ENCODE measurements at regions not wholly inside any gene's neighbourhood (a gene's known extent, or its start where the extent isn't known, plus 50 kb on each side); places are given as distances from the start of the nearest gene placed in this dataset.

DNA sequence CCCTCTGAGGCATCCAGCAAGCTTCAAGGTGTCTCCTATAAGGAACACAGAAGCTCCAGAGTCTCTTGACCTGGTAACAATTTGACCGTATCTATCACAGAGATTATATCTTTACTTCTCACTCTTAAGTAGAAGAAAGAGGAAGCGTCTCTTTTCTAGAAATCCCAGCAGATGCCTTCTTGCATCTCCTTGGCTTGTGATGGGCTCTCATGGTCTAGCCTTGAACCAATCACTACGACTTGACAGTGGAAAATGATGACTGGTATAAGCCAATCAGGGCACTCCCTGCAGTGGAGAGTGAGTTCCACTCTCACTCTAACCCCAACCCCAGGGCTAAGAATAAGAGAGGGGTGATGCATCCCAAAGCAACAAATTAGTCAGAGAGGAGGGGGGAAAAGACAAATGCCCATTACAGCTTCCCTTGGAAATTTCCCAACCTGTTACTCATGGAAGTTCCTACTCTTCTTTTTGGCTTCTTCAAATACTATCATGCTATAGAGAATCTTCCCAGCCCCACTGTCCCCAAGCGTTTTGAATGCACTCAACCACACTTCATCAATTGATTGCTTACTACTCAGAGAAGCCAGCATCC lies 293.5 kb downstream of the MN1 start:
- TF ChIP-seq CTCF (conservative IDR thresholded peaks at IDR 0.05) = no peak
- H3K36me3 Mint-ChIP-seq (ENCODE audit: low read depth) = no peaks in the 10 kb centered on the region
- peaks cover 14% of the 10 kb centered on the region for H3K27me3 Mint-ChIP-seq (ENCODE audit: low read depth)
- H3K4me1 Mint-ChIP-seq = no peaks in the 10 kb centered on the region
- no peak overlapping the region for H3K4me3 Mint-ChIP-seq
- H3K9me3 Mint-ChIP-seq = peaks cover 2% of the 10 kb centered on the region
- DNase-seq (ENCODE audit: low read depth, low spot score) = no peak
- H3K27ac Mint-ChIP-seq (ENCODE audit: unreplicated experiment) = no peak overlapping the region

GRCh38 chr22:27509132-27509920 lies 292.2 kb downstream of the MN1 start:
- Mint-ChIP-seq H3K27ac (ENCODE audit: unreplicated experiment) (no peak overlapping the region), H3K4me3 (no peak overlapping the region), H3K9me3 (no peaks in the 10 kb centered on the region), H3K4me1 (no peaks in the 10 kb centered on the region), H3K27me3 (ENCODE audit: low read depth) (peaks cover 14% of the 10 kb centered on the region), H3K36me3 (ENCODE audit: low read depth) (no peaks in the 10 kb centered on the region)
- no peak for TF ChIP-seq CTCF (conservative IDR thresholded peaks at IDR 0.05)
- DNase-seq (ENCODE audit: low read depth, low spot score) = no peak

DNA sequence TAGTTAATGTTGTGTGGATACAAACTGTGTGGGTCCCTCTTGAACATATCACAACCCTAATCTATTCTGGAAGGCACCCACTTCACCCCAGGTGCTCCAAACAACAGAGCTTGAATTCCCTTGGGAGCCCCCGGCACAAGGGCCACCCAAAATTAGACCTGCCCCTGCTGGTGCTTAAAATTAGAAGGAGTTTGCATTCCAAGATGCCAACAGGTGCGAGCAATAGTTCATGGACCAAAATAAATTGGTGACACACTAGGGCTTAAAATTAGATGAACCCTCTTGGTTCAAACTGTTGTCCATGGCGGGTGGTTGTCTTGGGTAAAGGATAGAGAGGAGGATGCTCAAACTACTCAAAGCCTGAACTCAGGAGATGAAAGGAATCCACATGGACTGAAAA lies 291.5 kb downstream of the MN1 start:
- DNase-seq (ENCODE audit: low read depth, low spot score) = no peak
- H3K36me3 Mint-ChIP-seq (ENCODE audit: low read depth) = no peaks in the 10 kb centered on the region
- peaks cover 14% of the 10 kb centered on the region for H3K27me3 Mint-ChIP-seq (ENCODE audit: low read depth)
- H3K4me1 Mint-ChIP-seq = no peaks in the 10 kb centered on the region
- no peak overlapping the region for H3K4me3 Mint-ChIP-seq
- no peak for TF ChIP-seq CTCF (conservative IDR thresholded peaks at IDR 0.05)
- no peak overlapping the region for H3K27ac Mint-ChIP-seq (ENCODE audit: unreplicated experiment)
- H3K9me3 Mint-ChIP-seq = no peaks in the 10 kb centered on the region

DNA sequence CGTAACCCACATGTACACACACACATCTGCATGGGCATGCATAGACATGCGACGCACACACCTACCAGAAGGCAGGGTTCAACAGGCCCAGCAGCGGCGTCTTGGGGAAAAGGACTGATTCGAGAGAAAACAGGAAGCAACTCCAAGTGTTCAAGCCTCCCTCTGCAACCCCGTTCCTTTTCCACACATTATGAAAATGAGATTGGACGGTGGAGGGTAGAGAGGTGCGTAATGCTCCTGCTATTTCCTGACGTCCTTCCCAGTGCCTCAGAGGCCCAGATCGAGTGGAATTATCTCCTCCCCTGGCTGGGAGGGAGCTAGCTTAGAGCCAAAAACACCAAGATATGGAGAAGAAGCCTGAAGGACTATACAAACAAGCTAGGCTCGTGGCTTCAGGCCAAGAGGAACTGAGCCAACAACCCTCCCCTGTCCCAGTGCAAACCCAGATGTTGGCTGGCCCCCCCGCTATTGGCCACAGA lies 289.2 kb downstream of the MN1 start:
- H3K4me1 Mint-ChIP-seq = peaks cover 4% of the 10 kb centered on the region
- DNase-seq (ENCODE audit: low read depth, low spot score) = no peak

GRCh38 chr22:27513021-27513420 lies 288.5 kb downstream of the MN1 start:
- H3K27me3 Mint-ChIP-seq (ENCODE audit: low read depth) = peaks cover 9% of the 10 kb centered on the region
- TF ChIP-seq CTCF (conservative IDR thresholded peaks at IDR 0.05) = no peak
- no peak overlapping the region for H3K27ac Mint-ChIP-seq (ENCODE audit: unreplicated experiment)
- H3K4me1 Mint-ChIP-seq = peaks cover 4% of the 10 kb centered on the region
- no peaks in the 10 kb centered on the region for H3K36me3 Mint-ChIP-seq (ENCODE audit: low read depth)
- no peak for DNase-seq (ENCODE audit: low read depth, low spot score)
- no peak overlapping the region for H3K4me3 Mint-ChIP-seq
- no peaks in the 10 kb centered on the region for H3K9me3 Mint-ChIP-seq

More for the DNA sequence above, 289.2 kb downstream of the MN1 start:
- Mint-ChIP-seq H3K27me3 (ENCODE audit: low read depth) (peaks cover 11% of the 10 kb centered on the region), H3K4me3 (no peak overlapping the region), H3K27ac (ENCODE audit: unreplicated experiment) (no peak overlapping the region), H3K36me3 (ENCODE audit: low read depth) (no peaks in the 10 kb centered on the region), H3K9me3 (no peaks in the 10 kb centered on the region)
- TF ChIP-seq CTCF (conservative IDR thresholded peaks at IDR 0.05) = no peak
